IPS-NIHi11 (cell line): ENCODE measurements at regions not wholly inside any gene's neighbourhood (a gene's known extent, or its start where the extent isn't known, plus 50 kb on each side); places are given as distances from the start of the nearest gene placed in this dataset.
"Not testable (repeated sequence)": the region's sequence is repeated elsewhere in the genome, so short reads cannot be mapped to it uniquely, and the experiment has no call there.

Experiments used
- DNase-seq: peaks from one replicate; pipeline ENCODE4 v3.0.0; 2012; ENCODE audit warnings: mixed read lengths, low spot score

DNA sequence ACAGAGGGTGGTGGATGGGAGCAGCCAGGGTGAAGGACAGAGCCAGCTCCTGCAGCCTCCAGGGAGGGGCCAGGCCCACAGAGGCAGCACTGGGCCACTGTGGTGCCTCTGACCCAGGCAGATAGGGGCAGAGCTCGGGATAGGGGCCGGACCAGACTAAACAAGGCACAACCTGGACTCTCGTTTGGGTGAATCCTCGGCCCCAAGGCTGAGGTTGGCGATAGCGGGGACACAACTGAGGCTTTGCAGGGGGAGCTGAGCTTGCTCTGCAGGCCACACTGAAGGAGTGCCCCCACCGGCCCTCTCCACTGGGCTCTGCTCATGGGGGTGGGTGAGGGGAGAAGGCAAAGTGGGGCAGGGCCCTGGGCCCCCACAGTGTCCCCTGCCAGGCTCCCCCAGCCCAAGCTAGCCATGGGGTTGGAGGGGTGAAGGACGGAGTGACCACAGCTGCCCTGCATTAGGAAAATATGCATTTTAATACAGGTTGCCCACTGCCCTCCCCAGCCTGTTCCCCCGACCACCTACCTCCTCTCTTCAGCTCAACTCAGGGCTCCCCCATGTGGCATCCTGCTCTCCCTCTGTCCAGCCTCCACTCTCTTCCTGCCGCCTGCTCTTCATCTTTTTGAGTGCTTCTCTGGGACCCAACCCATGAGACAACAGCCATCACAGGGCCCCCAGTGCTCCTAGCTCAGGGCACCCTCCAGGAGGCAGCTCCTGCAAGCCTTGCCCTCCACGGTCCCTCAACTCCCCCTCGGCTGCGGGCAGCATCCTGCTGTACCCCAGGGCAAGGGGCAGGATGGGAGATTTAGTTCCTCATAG is 152.8 kb downstream of the INHBB start:
- DNase-seq, result no peak

DNA sequence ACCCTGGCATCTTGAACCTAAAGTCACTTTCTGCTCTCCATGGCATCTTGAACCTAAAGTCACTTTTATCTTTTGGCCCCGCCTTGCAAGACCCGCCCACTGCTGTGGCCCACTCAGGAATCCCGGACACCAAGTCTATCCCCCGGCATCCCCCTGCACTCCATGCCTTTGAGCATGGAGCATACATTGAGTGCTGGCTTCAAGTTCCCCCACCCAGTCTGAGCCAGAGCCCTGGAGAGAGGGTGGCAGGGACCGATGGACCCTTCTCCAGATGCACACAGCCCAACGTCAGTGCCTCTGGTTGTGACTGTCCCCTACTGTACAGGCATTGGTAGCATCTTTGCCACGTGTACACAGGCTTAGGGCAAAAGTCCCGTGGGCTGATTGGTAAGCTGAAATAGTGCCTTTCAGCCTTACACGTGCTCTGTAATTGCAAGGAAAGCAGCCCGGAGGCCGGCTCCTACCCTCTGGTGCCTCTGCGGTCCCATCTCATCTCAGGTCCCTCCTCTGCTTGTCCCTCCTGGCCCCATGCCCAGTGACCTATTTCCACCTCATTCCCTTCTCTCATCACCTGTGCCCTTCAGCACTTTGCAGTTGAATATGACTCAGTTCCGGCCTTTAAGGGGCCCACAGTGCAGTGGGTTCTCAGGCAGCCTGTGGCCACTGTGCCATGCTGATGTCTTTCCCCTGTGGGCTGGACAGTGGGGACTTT is 154.0 kb downstream of the INHBB start:
- DNase-seq, result no peak

DNA sequence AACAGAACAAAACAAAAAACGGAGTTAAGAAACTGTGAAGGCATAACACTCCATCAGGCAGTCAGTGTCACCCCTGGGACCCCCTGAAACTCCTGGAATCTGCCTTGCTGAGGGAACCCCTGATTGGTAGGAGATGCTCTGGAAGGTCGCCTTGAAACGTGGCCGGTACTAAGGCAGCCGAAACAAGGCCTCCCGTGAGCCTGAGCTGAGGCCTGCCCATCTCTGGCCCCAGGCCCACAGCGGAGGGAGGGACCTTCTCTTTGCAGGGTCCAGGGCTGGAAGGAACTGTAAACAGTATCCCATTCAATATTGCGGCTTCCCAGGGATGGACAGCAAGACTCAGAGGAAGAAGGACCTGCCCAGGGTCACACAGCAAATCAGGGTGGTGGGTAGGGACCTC is 155.7 kb downstream of the INHBB start:
- DNase-seq, result no peak

DNA sequence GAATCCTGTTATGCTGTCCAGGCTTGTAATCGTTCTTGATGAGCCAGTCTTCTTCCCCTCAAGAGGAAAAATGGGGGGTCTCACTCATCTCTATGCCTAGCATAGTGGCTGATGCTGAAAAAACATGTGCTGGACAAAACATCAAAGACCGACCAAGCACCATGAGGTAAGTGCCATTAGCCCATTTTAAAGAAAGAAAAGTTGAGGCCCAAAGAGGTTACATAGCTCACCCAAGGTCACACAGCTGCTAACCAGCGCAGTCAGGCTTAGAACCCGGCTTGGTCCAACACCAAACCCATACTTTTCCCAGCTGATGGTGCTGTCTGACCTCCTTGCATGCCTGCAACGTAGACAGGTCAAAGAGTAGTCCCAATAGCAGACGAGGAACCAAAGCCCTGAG is 156.4 kb downstream of the INHBB start:
- DNase-seq, result no peak

DNA sequence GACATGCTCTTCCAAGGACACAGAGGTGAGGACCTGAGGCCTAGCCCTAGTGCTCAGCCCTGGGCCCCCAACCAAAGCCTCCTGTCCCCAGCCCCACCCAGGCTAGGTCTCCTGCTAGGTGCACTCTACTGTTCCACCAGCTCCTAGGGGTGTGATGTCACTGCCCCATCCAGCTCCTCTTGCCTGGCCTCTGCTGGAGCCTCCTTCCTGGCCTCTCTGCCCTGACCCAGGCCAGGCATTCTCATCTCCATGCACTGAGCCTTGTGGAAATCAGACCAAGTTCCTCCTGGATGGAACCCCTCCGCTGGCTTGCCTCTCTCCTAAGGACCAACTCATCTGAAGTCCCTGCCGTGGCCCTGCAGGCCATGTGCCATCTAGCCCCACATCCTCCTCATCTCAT is 156.8 kb downstream of the INHBB start:
- DNase-seq, result no peak

DNA sequence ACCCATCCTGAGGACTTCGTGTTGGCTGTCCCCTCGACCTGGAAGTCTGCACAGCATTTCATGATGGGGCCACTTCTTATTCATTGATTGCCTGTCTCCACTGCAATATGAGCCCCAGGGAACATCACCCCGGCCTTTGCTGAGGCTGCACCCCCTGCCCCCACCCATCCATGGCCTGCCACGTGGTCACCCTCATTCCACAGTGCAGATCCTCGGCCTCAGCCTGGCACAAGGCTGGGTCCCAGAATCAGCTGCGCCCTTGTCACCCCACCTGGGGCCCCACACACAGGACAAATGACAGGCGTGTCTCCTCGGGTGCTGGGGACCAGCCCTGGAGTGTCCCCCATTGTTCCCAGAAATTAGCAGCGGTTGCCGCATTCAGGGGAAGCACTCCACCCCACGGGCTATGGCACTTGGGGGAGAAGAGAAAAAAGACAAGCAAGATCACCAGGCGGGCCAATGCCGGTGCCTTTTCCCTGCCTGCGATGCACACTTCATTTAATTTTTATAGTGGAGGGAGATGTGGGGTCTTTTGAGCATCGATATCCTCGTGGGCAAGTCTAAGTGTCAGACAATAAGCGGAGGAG is 157.4 kb downstream of the INHBB start:
- DNase-seq, result no peak

DNA sequence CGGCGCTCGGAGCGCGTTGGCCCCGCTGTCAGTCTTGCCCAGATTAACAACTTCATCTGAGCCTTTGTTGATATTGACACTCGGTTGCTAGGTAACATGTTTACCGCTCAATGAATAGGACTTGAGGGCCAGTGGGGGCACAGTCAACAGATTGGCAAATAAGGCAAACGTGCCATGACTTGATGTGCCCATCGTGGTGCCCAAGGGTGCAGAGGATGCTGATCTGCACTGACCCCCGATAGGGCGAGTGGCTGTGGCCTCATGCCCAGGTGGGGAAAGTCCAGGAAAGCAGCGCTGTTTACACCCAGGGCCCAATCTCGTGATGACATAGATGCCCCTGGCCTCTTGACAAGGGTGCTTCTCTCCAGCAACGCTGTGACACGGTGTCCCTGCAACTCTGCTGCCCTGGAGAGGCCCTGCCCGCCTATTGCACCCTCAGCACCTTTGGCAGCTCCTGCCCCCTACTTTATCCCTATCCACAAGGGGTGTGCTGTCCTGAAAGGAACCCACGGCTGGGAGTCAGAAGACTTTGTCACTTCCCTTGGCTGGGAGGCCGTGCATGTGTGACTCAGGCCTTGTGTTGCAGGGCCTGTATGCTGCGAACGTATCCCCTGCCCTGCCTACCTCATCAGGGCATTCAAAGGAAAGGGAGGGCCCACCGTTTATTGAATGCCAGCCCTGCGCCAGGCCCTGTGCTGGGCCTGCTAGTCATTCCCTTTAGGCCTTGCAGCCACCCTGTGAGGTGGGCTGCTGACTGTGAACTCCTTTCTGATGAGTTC is 158.0 kb downstream of the INHBB start:
- DNase-seq, result no peak

DNA sequence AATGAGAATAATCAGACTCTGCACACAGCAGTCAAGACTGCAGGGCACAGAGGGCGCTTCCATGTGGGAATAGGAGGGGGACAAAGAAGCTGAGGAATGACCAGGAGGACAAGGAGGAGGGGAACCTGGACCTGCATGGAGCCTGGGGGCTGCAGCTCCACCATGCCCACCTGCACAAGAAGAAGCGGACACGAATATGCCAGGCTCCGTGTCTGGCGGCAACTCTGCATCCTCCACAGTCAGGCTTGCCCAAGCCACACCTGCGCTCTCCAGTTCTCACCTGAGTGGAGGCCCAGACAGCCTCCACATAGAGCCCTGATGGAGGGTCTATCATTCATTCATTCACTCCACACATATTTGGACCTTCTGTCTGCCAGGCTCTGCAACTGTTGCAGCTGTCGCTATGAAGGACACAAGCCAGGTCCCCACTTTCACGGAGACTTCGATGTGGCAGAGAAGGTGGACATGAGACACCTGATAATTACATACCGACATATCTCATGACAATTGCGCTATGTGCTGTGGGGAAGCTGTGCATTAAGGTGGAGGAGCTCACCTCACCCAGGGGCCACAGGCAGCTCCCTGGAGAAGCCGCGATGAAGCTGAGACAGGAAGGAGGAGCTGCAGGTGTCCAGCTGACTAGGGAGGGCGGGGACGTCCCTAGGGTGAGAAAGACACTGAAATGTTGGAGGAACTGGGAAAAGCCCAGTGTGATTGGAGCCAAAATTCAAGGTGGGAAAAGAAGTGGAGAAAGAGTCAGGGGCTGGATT is 159.2 kb downstream of the INHBB start:
- no peak for DNase-seq

DNA sequence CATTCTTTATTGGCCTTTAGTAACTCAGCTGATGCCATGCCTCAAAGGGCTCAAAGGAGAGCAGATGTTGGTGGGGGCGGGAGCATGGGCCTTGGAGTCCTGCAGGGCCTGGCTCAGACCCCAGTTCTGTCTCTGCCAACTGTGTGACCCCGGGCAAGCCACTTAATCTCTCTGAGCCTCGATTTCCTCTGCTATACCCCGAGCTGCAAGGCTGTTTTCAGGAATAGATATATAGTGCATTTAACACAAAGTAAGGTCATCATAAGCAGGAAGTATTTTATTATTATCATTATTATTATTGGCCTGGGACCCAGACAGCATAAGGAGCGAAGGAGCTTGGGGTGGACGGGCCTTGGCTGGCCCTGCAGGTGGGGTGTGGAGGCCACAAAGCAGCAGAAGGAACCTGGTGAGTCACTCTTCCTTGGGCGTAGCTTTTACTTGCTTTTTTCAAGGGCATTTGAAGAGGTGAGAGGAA is 162.7 kb downstream of the INHBB start:
- no peak for DNase-seq

DNA sequence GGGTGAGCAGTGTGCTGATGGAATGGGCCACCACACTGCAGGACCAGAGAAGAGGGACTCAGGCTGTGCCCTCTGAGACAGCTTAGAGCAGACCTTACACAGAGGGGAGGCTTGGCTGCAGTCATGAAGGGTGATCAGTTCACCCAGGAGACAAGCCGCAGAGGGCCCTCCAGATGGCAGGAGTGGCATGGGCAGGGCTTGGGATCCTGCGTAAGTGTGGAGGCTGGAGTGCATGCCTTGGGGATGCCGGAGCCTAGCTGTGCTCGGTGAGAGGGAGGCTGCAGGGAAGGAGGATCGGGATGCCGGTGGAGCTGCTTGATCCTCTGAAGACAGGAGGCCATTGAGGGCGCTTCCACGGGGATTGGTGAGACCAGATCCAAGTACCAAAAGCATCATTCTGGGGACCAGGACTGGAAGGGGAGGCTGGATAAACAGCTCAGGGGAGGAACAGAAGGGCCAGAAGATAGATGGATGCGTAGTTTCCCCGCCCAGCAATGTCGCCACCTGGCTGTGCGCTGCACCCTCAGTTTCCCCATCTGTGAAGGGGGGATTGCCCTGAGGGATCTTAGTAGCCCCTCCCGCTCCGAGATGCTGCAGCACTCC is 163.4 kb downstream of the INHBB start:
- DNase-seq, result no peak

DNA sequence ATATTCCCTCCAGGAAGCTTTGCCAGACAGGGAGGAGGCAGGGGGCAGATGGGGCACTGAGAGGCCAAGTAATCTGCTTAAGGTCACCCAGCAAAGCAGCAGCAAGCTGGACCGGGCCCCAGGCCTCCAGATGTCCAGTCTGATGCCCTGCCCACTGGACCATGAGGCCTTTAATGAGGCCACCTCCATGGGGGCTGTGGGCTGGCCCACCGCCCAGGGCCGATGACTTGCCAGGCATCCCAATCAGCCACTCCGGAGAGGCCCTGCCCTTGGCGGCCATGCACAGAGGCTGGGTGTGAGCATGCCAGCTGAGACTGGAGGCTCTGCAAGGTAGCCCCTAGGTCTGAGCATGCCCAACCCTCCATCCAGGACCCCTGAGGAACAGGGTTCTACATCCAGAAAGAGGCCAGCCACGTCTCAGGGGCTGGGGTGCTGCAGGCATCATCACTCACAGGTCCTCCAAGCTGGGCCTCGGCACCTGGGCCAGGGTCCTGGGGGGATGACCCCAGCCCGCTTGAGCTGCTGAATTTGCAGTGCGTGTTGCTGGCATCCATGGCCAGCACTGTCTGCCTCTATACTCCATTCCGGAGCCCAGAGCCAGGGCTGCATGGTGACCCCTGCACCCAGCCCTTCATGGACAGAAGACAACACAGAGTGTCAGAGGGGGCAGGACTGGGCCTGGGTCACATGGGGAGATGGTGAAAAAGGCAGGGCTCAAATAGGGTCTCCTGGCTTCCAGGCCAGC is 164.2 kb downstream of the INHBB start:
- DNase-seq, result no peak

DNA sequence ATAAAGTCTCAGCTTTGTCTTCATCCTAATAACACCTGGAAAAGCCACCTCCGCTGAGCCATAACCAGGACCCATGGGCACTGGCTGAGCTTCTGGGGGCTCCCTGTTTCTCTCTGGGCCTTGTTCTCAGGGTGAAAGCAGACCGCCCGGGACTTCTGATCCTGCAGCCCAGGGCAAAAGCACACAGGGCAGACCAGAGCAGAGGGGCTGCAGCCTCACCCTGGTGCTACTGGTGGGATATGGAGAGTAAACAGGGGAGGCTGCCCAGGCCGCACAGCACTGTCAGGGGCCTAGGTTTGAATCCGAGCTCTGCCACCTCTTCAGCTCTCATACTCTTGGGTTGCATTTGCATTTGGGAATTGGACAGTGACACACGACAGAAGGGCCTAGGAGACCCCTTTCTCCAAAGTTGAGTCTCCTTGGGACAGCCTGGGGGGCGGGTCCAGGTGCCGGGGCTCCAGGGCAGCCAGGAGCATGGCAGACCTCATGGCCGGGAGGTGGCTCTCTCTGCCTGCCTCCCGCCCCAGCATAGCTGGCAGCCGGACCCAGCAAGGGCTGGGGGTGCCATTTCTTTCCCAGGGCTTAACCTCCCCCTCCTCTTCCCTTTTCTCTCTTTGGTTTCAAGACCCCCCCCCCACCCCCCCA is 164.9 kb downstream of the INHBB start:
- DNase-seq, result no peak

DNA sequence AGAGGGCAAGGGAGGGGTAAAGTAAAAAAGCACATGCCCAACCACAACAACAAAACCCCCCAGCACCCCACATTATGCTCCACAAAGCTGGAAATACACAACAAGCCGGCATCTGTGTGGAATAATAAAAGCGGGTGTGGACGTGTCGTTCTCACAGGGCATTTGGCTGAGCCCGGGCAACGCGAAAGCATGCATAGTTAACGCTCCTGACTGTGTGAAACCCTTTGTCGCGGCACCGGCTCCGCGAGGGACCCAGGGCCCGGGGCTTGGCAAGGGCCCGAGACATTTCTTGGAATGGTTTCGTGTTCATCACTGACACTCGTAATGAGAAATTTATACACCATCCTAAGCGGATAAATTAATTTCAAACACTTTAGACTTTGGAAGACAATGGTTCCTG is 165.6 kb downstream of the INHBB start:
- no peak for DNase-seq

DNA sequence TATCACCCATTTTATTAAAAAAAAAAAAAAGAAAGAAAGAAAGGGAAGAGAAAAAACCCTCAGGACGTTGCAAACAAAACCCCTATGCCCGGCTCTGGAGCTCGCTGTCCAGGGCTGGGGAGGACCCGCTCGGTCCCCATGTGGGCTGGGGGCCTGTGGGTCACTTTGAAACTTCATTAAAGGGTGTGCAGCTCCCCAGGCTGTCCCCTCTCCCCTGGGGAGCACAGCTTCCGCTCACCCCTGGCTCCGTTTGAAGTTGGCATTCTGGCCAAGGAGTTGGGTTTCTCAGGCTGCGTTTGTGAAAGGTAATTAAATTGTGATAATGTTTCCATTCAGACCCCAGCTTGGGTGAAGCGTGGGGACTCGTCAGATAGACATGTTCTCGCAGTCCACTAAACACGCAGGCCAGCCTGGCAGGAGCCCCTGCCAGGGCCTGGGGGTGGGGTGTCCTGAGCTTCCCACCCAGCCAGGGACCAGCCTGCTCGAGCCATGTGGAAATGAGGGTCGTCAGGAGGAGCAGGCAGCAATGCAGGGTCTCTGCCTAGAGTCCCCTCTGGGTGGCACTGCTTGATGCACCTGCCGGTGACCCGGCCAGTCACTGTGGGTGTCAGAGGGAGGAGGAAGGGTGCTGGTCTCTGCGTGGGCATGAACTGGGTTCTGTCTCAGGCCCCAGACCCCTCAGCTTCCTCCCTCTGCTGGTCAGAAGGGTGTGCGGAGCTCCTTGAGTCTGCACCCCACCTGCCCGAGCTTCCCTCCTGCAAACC is 166.2 kb downstream of the INHBB start:
- DNase-seq, result no peak

DNA sequence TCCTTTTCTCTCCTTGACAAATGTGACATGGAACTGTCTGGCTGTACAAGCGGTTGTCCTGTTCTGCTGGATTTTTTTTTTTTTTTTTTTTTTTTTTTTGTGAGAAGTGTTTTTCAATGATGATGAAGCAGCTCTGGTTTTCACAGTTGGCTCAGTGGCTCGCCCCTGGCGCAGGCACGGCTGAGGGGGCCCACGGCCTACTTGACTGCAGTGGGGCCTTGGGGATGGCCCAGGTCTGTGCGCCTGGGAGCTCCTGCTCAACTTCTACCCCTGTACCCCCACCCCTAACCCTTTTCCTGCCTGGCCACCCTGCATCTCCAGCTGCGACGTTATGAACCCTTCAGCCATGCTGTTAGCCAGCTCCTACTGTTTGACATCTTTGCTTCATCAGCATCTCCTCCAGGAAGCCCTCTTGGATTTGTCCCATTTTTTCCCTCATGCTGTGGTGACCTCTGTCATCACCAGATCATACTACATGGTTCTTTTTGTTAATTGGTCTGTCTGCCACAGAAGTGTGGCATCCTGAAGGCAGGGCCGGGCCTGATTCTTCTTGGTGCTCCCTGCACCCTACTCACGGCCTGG is 167.9 kb downstream of the INHBB start:
- no peak for DNase-seq

DNA sequence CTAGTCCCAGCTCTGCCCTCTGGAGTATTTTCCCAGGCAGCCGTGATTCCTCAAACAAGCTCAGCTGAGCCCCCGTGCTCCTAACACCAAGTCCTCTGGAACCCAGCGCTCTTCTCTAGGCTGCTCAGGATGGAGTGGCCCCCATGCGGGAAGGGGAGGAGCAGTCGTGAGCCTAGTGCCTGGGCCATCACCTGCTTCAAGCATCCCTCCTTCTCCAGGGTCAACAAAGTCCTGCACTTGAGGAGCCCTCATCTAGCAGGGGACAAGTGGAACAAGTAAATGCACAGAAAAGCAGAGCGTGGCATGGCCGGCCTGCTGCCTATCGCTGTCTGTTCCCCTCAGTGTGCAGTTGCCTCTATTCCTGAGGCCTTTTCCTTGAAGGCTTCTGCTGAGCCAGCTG is 168.6 kb downstream of the INHBB start:
- DNase-seq, result no peak

DNA sequence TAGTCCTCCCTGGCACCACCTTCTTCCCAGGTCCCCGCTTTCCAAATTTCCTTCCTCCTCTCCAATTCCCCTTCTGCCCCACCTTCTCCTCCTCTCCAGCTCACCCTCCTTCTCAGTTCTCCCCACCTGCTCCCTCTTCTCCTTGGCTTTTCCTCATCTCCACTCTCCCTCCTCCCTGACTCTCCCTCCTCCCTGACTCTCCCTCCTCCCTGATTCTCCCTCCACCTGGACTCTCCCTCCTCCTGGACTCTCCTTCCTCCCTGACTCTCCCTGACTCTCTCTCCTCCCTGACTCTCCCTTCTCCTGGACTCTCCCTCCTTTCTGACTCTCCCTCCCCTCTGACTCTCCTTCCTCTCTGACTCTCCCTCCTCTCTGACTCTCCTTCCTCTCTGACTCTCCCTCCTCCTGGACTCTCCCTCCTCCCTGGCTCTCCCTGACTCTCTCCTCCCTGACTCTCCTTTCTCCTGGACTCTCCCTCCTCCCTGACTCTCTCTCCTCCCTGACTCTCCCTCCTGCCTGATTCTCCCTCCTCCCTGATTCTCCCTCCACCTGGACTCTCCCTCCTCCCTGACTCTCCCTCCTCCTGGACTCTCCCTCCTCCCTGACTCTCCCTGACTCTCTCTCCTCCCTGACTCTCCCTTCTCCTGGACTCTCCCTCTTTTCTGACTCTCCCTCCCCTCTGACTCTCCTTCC is 169.3 kb downstream of the INHBB start:
- DNase-seq, result not testable (repeated sequence)
